ENCODE measurements at regions not wholly inside any gene's neighbourhood (a gene's known extent, or its start where the extent isn't known, plus 50 kb on each side); places are given as distances from the start of the nearest gene placed in this dataset.

DNA sequence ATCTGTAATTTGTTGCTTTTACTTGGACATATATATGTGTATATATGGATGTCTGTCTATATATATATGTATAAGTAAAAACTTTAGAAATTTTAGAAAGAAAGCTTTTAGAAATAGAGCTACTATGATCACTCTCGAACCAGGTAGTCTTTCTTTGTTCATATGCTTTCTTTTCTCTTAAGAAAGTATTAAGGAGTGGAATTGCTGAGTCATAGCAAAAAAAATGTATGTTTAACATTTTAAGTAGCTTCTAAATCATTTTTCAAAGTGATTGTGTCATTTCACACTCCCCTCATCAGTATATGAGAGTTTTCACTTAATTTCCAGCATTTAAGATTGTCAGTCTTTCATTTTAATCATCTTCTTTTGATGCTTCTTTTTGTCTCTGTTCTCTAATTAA is 447.9 kb upstream of the TECRL start:
- TF ChIP-seq, protein P1, sequence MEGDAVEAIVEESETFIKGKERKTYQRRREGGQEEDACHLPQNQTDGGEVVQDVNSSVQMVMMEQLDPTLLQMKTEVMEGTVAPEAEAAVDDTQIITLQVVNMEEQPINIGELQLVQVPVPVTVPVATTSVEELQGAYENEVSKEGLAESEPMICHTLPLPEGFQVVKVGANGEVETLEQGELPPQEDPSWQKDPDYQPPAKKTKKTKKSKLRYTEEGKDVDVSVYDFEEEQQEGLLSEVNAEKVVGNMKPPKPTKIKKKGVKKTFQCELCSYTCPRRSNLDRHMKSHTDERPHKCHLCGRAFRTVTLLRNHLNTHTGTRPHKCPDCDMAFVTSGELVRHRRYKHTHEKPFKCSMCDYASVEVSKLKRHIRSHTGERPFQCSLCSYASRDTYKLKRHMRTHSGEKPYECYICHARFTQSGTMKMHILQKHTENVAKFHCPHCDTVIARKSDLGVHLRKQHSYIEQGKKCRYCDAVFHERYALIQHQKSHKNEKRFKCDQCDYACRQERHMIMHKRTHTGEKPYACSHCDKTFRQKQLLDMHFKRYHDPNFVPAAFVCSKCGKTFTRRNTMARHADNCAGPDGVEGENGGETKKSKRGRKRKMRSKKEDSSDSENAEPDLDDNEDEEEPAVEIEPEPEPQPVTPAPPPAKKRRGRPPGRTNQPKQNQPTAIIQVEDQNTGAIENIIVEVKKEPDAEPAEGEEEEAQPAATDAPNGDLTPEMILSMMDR (IDR thresholded peaks at IDR 0.05): no peak
- TF ChIP-seq POLR2A (IDR thresholded peaks at IDR 0.05): no peak

Measured in vagina (tissue), 2 donors.